Loucy (cell line): ENCODE measurements at regions not wholly inside any gene's neighbourhood (a gene's known extent, or its start where the extent isn't known, plus 50 kb on each side); places are given as distances from the start of the nearest gene placed in this dataset.

ENCODE experiments used
- CTCF ChIP-seq: fragments of 200-600 bp; sonication (generic); conservative IDR thresholded peaks from 2 replicates; pipeline ENCODE4 v1.5.1; 2014; ENCODE audit warnings: mild to moderate bottlenecking, antibody characterized with exemption, low read length
- EZH2phosphoT487 ChIP-seq: fragments of 200-600 bp; IDR thresholded peaks from 2 replicates; pipeline ENCODE4 v1.6.1; 2018; ENCODE audit warnings: antibody characterized with exemption, mild to moderate bottlenecking, moderate library complexity, borderline replicate concordance

- TF ChIP-seq CTCF (no peak), EZH2phosphoT487 (no peak)
These were observed 71.3 kb upstream of the BDNF start for GRCh38 chr11:27771516-27771915.
